HG03045 (cell line): ENCODE measurements at regions not wholly inside any gene's neighbourhood (a gene's known extent, or its start where the extent isn't known, plus 50 kb on each side); places are given as distances from the start of the nearest gene placed in this dataset.

Source experiments
- ATAC-seq: cut with Tn5 transposase; IDR thresholded peaks from one replicate; pipeline ENCODE4 v1.9.1; 2021; ENCODE audit warnings: mild to moderate bottlenecking, moderate library complexity; ENCODE audit not compliant: unreplicated experiment

DNA sequence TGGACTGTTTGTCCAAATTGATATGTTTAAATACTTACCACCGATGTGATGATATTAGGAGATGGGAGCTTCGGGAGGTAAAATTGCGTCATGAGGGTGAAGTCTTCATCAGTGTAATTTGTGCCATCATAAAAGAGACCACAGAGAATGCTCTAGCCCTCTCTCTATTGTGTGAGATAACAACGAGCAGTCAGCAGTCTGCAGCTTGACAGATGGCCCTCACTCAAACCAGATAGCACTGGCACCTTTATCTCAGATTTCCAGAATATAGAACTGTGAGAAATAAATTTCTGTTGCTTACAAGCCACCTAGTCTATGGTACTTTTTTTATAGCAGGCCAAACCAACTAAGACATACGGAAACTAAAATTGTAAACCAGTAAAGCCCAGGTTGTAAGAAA, 1718.9 kb upstream of the MIR17HG start:
- ATAC-seq: no peak

- ATAC-seq: no peak
These were observed 1697.3 kb upstream of the MIR17HG start for GRCh38 chr13:89650226-89650625.

- ATAC-seq: no peak
These were observed 1686.7 kb upstream of the MIR17HG start for GRCh38 chr13:89660752-89661151.

GRCh38 chr13:89673789-89674311, 1673.6 kb upstream of the MIR17HG start:
- no peak for ATAC-seq

GRCh38 chr13:89678466-89679121, 1668.9 kb upstream of the MIR17HG start:
- no peak for ATAC-seq

DNA sequence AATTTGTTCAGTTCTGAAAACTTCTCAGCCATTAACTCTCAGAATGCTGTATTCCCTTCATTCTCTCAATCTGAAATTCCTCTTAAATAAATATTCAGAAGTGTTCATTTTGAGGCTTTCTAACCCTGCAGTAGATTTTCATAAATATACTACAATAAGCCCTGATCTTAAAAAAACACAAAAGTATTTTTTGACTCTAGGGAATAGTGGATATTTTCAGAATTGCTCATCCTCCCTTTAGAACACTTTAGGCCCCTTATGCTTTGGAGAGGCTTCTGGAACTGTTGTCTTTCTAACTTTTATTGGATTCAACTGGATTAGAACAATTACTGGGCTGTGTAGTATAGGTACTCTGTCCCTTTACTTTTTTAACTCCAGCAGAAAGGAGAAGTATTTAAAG, 1662.6 kb upstream of the MIR17HG start:
- no peak for ATAC-seq

DNA sequence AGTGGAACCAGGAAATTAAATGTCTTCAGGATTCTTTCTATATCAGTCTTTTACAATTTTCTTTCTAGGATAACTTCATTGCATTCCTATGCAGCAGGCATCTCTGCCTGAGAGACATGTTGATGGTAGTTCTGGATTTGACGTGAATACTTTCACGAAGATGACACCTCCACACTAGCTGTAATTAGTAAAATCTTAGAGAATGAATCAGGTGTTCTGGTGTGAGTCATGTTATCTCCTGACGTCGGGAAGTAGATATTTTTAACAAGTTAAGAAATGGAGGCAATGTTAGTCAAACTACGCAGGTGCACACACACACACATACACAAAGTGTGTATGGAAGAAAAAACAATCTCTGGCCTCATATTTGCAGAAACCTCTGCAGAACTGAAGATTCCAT, 1661.3 kb upstream of the MIR17HG start:
- no peak for ATAC-seq

GRCh38 chr13:89687066-89687465, 1660.4 kb upstream of the MIR17HG start:
- ATAC-seq: no peak

- no peak for ATAC-seq
These were observed 1658.6 kb upstream of the MIR17HG start for GRCh38 chr13:89688918-89689317.

DNA sequence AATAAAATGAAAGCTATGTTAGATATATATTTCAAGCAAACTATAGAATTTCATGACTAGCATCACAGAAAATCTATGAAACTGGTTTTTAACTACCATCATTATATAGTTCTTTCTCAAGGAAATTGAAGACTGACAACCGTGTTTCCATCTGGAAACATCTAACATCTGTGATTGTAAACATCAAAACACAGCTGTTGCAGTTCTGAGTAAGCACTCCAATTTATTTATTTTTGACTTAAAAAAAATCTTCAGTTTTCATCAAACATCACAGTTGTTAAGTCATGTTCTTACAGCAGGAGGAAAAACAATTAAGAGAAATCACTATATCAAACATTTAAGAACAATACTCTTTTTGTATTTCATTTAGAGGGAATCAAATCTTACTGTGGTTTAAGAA, 1653.0 kb upstream of the MIR17HG start:
- no peak for ATAC-seq

- ATAC-seq: no peak
These were observed 1651.9 kb upstream of the MIR17HG start for GRCh38 chr13:89695343-89696257.

DNA sequence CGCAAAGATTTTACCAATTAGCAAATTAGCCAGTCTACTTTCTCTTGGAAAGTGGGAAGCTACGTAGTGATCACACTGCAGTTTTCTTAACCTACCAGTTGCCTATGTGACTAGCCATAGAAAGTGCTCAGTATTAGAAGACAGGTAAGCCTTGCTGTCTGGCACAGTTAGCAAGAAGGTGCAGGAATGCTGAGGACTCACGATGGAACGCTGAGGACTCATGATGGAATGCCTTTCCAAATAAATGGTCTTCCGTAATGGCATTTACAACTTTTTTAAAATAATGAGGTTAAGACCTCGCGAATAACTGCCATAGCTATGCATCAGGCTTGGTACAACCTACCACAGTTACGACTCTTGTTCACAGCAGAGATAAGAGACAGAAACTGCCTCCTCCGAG, 1645.6 kb upstream of the MIR17HG start:
- no peak for ATAC-seq

DNA sequence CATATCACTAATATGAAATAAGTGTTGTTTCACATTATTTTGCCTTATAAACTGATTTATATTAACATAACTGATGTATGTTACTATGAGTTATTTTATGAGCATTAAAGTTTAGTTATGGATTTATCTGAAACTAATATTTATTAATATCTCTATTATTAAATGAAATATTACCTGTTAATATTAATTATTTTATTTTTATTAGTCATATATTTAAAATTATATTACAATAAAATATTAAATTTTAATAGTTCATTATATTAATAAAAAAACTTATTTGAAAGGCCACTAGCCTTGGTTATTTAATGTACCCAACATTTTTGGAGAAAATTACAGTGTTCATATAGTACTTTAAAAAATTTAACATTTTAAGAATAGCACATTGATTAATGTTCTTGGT, 1643.4 kb upstream of the MIR17HG start:
- ATAC-seq: no peak

DNA sequence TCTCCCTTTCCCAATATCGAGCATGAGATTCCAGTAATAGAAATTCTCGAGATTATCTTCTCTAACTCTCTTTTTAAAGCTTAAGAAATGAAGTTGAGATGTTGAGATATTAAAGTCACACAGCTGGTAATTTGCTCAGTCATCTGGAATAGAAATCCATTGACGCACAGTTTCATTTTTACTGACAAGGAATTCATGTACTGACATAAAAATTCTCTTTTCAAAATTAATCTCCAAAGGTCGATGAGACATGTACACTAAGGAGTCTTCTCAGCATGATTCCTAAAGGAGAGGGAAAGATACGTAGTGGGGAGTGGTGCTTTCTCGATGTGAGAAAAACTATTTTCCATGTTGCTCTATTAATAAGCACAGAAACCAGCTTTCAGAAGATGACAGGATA, 1639.5 kb upstream of the MIR17HG start:
- ATAC-seq: no peak

GRCh38 chr13:89721216-89721615, 1626.3 kb upstream of the MIR17HG start:
- ATAC-seq: no peak

- ATAC-seq: no peak
These were observed 1620.6 kb upstream of the MIR17HG start for GRCh38 chr13:89726690-89727435.

GRCh38 chr13:89733829-89734228, 1613.7 kb upstream of the MIR17HG start:
- ATAC-seq: no peak

DNA sequence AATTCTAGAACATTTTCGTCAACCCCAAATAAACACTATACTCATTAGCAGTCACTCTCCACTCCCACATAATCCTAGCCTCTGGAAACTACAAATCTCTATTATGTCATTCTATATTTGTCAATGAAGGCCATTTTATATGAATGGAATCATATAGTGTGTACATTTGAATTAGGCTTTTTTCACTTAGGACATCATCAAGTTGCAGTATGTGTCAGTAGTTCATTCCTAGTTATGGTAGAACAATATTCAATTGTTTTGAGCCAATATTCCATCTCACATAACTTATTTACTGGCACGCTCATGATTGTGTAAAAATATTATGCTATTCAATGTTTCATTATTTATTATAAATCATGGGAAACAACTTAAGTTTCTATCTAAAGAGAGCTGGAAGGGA, 1610.4 kb upstream of the MIR17HG start:
- no peak for ATAC-seq

GRCh38 chr13:89738072-89738471, 1609.4 kb upstream of the MIR17HG start:
- no peak for ATAC-seq

DNA sequence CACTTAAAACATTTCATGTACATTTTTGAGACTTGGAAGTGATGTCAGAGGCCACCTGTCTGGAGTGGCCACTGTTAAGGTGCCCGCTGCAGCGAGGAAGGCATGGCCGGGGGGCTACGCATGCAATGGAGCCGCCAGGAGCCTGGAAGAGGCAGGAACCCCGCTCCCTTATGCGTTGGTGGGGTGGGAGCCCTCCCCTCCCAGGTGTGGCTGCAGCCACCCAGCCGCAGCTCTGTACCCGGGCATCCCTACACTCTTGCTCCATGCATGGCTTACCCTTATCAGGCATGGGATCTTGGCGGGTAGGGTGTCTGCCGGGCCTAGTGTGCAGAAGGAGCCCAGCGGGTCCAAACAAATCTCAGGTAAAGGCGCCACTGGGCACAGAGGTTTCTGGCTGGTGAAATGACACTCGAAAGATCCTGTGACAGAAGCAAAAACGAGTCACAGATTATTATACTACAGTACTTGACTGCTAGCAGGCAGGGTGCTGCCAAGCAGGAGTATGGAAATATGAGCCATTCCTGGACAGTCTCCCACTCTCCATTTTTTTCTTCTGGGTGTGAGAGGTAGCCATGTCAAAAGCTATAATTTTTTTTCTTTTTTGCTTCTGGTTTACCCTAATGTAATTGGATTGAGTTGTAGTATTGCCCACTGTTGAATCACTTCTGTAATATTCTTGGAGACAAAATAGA, 1606.3 kb upstream of the MIR17HG start:
- no peak for ATAC-seq

DNA sequence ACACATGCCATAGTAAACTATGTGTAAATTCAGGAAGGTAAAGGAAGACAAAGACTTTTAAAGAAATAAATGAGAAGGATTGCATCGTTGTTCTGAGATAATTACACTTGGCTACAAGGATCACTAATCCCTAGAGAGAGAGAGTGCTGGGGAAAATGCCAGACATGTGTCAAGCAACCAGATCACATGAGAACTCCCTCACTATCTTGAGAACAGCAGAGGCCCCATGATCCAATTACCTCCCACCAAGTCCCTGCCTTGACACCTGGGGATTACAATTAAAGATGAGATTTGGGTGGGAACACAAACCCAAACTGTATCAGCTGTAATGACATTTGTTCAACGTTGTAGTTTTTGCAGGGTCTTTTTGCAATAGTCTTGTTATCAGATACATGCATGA, 1600.9 kb upstream of the MIR17HG start:
- no peak for ATAC-seq
